ENCODE measurements at regions not wholly inside any gene's neighbourhood (a gene's known extent, or its start where the extent isn't known, plus 50 kb on each side); places are given as distances from the start of the nearest gene placed in this dataset.

DNA sequence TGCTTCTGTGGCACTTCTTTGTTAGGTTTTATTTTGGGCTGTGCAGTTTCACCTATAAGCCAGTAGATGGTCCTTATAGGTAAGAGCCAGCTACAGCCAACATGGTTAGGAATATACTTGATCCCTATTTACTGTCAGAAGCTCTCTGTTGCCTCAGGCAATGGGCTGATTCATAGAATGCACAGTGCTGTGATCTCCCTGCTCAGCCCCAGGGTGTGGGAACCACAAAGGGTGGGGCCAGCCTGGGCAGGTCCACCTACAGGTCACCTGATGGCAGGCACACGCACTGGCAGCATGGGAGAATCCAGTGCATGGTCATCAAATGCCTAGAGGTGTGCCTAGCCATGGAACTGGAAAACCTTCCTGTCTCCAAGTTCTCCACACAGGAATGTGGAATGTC, 191.9 kb downstream of the MOXD1 start:
- FAIRE-seq (no peak), DNase-seq (ENCODE audit: low read depth in 1 of 2, low spot score in 2 of 2) (no peak)
- H3K27ac ChIP-seq (ENCODE audit: low read depth, low read length), result no peak overlapping the region
- no peak overlapping the region for H3K9ac ChIP-seq (replicated peaks in 1 of 4; ENCODE audit: extremely low read depth in 1 of 4, low read depth in 3 of 4, low read length in 3 of 4)
- H3K9me3 ChIP-seq (ENCODE audit: insufficient read depth in 2 of 2, low read depth in 1 of 2, low read length in 1 of 2), result no peaks in the 10 kb centered on the region
- no peak overlapping the region for H3K56ac ChIP-seq (replicated peaks; ENCODE audit: insufficient read length, low read depth, low read length)
- H2AFZ ChIP-seq (ENCODE audit: low read length), result no peak overlapping the region
- CTCF ChIA-PET (ENCODE audit: partially characterized antibody), result interaction anchor here (1.0 to 2.3 kb wide), 3 partner anchors 9 to 301 kb away, joined by 3 to 7 read pairs (median 4); no protein-coding TSS in a partner anchor
- no peak overlapping the region for H2AK5ac ChIP-seq (ENCODE audit: low read depth, low read length)
- H2BK12ac ChIP-seq (ENCODE audit: low read depth, low read length), result no peak overlapping the region
- H3K4ac ChIP-seq (replicated peaks; ENCODE audit: insufficient read length, low read depth, low read length), result no peak overlapping the region
- no peak overlapping the region for H3K14ac ChIP-seq (ENCODE audit: insufficient read length)
- H3K4me2 ChIP-seq (ENCODE audit: insufficient read depth in 1 of 2, low read depth in 2 of 2, low read length in 2 of 2), result no peak overlapping the region
- H4K91ac ChIP-seq (replicated peaks; ENCODE audit: insufficient read length, low read length), result no peak overlapping the region
- H4K20me1 ChIP-seq (replicated peaks in 1 of 2; ENCODE audit: control insufficient read depth in 1 of 2, insufficient read depth in 2 of 2, low read length in 2 of 2), result no peaks in the 10 kb centered on the region
- no peaks in the 10 kb centered on the region for H3K27me3 ChIP-seq (replicated peaks in 1 of 4; ENCODE audit: control insufficient read depth in 3 of 4, extremely low read depth in 1 of 4, insufficient read depth in 3 of 4, low read length in 3 of 4)
- no peak overlapping the region for H2BK15ac ChIP-seq (ENCODE audit: low read length)
- no peak overlapping the region for H3K23ac ChIP-seq (ENCODE audit: insufficient read length)
- POLR2A ChIA-PET (ENCODE audit: partially characterized antibody), result no interaction called here
- WGBS, 2 experiments (ENCODE audit: extremely low coverage in 1 of 2, insufficient coverage in 1 of 2, insufficient read length in 1 of 2, insufficient replicate concordance in 2 of 2, low coverage in 1 of 2, low lambda C conversion rate in 2 of 2, missing lambda C conversion rate in 1 of 2), result 92% methylated on average over 1 of the region's 1 CpG; no CpG with 5 or more reads in 1 of the 2 experiments
- H4K8ac ChIP-seq (ENCODE audit: extremely low read depth, insufficient read depth, low read length), result no peak overlapping the region
- H3K4me1 ChIP-seq (replicated peaks in 1 of 4; ENCODE audit: control insufficient read depth in 3 of 4, insufficient read depth in 4 of 4, low read length in 3 of 4), result no peaks in the 10 kb centered on the region
- no peak overlapping the region for H4K5ac ChIP-seq (ENCODE audit: insufficient read length, low read depth, low read length)
- no peak overlapping the region for H3K4me3 ChIP-seq (ENCODE audit: extremely low read depth in 1 of 4, insufficient read depth in 2 of 4, low read depth in 3 of 4, low read length in 4 of 4)
- H3K79me1 ChIP-seq (ENCODE audit: low read depth, low read length), result no peaks in the 10 kb centered on the region
- H3K23me2 ChIP-seq (ENCODE audit: low read depth, low read length), result no peaks in the 10 kb centered on the region
- no peaks in the 10 kb centered on the region for H3K79me2 ChIP-seq (ENCODE audit: control insufficient read depth in 1 of 2, insufficient read depth in 2 of 2, low read length in 2 of 2)
- H2BK5ac ChIP-seq (ENCODE audit: low read depth, low read length), result no peak overlapping the region
- H2BK20ac ChIP-seq (ENCODE audit: low read length), result no peak overlapping the region
- H3K18ac ChIP-seq (ENCODE audit: extremely low read depth, low read length), result no peak overlapping the region
- H2BK120ac ChIP-seq (replicated peaks; ENCODE audit: low read depth, low read length), result no peak overlapping the region
- no peaks in the 10 kb centered on the region for H3K36me3 ChIP-seq (ENCODE audit: control insufficient read depth in 2 of 4, insufficient read depth in 4 of 4, low read length in 3 of 4)
- TF ChIP-seq EGR1 (IDR thresholded peaks at IDR 0.05; ENCODE audit: borderline replicate concordance, low read depth, low read length) (no peak), JUND (IDR thresholded peaks at IDR 0.05; ENCODE audit: low read length) (no peak), BCL11A (IDR thresholded peaks at IDR 0.05; ENCODE audit: low read depth in 2 of 2, low read length in 2 of 2) (no peak), GTF2F1 (IDR thresholded peaks at IDR 0.05; ENCODE audit: borderline replicate concordance, low read depth, low read length) (no peak), POU5F1 (IDR thresholded peaks at IDR 0.05; ENCODE audit: low read depth, low read length) (no peak), HDAC2 (IDR thresholded peaks at IDR 0.05; ENCODE audit: borderline replicate concordance in 1 of 2, low read depth in 2 of 2, low read length in 2 of 2) (no peak), POLR2A (IDR thresholded peaks at IDR 0.05; ENCODE audit: control extremely low read depth in 1 of 2, low read depth in 2 of 2, low read length in 2 of 2) (no peak), NRF1 (IDR thresholded peaks at IDR 0.05; ENCODE audit: low read depth, low read length) (no peak), KDM5A (IDR thresholded peaks at IDR 0.05; ENCODE audit: low read length) (no peak), ZNF274 (IDR thresholded peaks at IDR 0.05; ENCODE audit: borderline replicate concordance, extremely low read depth, low read length) (no peak)
- TF ChIP-seq, protein P1, sequence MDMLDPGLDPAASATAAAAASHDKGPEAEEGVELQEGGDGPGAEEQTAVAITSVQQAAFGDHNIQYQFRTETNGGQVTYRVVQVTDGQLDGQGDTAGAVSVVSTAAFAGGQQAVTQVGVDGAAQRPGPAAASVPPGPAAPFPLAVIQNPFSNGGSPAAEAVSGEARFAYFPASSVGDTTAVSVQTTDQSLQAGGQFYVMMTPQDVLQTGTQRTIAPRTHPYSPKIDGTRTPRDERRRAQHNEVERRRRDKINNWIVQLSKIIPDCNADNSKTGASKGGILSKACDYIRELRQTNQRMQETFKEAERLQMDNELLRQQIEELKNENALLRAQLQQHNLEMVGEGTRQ (IDR thresholded peaks at IDR 0.05; ENCODE audit: low read length), result no peak
- TF ChIP-seq, protein P2, sequence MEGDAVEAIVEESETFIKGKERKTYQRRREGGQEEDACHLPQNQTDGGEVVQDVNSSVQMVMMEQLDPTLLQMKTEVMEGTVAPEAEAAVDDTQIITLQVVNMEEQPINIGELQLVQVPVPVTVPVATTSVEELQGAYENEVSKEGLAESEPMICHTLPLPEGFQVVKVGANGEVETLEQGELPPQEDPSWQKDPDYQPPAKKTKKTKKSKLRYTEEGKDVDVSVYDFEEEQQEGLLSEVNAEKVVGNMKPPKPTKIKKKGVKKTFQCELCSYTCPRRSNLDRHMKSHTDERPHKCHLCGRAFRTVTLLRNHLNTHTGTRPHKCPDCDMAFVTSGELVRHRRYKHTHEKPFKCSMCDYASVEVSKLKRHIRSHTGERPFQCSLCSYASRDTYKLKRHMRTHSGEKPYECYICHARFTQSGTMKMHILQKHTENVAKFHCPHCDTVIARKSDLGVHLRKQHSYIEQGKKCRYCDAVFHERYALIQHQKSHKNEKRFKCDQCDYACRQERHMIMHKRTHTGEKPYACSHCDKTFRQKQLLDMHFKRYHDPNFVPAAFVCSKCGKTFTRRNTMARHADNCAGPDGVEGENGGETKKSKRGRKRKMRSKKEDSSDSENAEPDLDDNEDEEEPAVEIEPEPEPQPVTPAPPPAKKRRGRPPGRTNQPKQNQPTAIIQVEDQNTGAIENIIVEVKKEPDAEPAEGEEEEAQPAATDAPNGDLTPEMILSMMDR (IDR thresholded peaks at IDR 0.05; ENCODE audit: control extremely low read depth in 1 of 3, insufficient read depth in 1 of 3, low read depth in 1 of 3, low read length in 3 of 3), result no peak

Data from H1 (cell line).